Right lung (tissue), 2 donors: ENCODE measurements at regions not wholly inside any gene's neighbourhood (a gene's known extent, or its start where the extent isn't known, plus 50 kb on each side); places are given as distances from the start of the nearest gene placed in this dataset.

ENCODE experiments used
- DNase-seq, 2 donors: peaks; one replicate each; pipeline ENCODE4 v3.0.0-alpha.2; 2013

DNA sequence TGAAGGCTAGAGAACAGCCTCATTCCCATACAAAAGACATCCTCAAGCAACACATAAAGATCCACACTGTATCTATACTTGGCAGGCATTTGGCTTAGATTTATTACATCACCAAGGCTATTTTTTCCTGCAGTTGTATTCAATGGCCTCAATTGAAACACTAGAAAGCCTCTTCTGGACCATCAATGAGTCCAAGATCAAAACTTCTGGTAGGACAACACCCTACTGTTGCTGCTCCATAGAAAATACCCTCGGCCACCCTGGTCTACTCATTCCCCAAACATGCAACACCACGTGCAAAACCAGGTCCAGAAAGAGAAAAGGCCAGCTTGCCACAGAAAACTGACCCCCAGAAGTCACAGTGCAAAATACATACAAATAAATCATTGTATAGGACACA, 56.9 kb upstream of the CADM1 start:
- no peak for DNase-seq

- DNase-seq: no peak
These were observed 54.4 kb upstream of the CADM1 start for GRCh38 chr11:115558635-115559034.

- no peak for DNase-seq
These were observed 53.5 kb upstream of the CADM1 start for GRCh38 chr11:115557681-115558080.

GRCh38 chr11:115556984-115557383, 52.8 kb upstream of the CADM1 start:
- DNase-seq: no peak

GRCh38 chr11:115555336-115556090, 51.3 kb upstream of the CADM1 start:
- no peak for DNase-seq
